ENCODE measurements at regions not wholly inside any gene's neighbourhood (a gene's known extent, or its start where the extent isn't known, plus 50 kb on each side); places are given as distances from the start of the nearest gene placed in this dataset.

DNA sequence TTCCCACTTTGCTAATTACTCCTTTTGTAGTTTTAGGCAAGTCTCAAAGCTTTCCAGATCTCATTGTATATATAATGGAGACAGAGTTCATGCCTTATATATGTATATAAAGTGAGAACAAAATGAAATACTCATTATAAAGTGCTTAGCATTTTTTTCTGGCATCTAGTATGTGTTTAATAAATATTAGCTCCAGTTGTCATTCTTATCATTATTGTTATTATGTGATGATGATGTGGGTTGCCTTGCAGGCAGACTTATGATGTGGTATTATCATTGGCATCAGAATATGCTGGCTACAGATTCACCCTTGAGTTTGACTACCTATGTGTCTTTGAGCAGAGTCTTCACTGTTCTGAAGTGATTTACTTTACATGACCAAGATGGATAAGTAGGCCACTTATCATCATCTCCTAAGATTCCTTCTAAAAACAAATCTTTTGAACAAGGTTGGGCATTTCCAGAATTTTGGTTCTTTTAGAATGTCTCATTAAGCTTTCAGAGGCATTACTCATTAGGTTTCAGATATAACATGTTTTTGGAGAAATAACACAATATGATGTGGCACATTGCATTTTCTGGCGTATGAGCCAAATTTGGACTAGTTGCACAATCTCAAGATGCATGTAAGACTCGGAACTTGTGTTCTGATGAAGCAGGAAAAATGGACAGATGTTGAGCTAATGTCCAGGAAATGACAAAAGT lies 145.6 kb upstream of the TNC start:
- Histone ChIP-seq H3K4me3 (ENCODE audit: insufficient read depth, low read length, poor library complexity, severe bottlenecking) (no peak overlapping the region), H3K9me3 (ENCODE audit: insufficient read depth, low read length) (no peaks in the 10 kb centered on the region), H3K27me3 (ENCODE audit: low read length) (no peaks in the 10 kb centered on the region), H3K9me2 (replicated peaks; ENCODE audit: insufficient read depth, low read length) (no peaks in the 10 kb centered on the region), H3K9ac (ENCODE audit: low read length) (no peak overlapping the region), H3K27ac (ENCODE audit: low read depth, low read length) (no peak overlapping the region), H4K20me1 (ENCODE audit: low read depth, low read length) (no peaks in the 10 kb centered on the region), H2AFZ (ENCODE audit: low read depth, low read length, severe bottlenecking) (no peak overlapping the region), H3K36me3 (ENCODE audit: low read length) (no peaks in the 10 kb centered on the region), H3K79me2 (ENCODE audit: insufficient read depth, low read length) (no peaks in the 10 kb centered on the region), H3F3A (ENCODE audit: insufficient read depth) (no peaks in the 10 kb centered on the region), H3K4me2 (ENCODE audit: low read depth, low read length, poor library complexity, severe bottlenecking) (no peak overlapping the region)
- no peak for TF ChIP-seq EZH2phosphoT487 (conservative IDR thresholded peaks at IDR 0.05; ENCODE audit: low read length)
- TF ChIP-seq, protein P1, sequence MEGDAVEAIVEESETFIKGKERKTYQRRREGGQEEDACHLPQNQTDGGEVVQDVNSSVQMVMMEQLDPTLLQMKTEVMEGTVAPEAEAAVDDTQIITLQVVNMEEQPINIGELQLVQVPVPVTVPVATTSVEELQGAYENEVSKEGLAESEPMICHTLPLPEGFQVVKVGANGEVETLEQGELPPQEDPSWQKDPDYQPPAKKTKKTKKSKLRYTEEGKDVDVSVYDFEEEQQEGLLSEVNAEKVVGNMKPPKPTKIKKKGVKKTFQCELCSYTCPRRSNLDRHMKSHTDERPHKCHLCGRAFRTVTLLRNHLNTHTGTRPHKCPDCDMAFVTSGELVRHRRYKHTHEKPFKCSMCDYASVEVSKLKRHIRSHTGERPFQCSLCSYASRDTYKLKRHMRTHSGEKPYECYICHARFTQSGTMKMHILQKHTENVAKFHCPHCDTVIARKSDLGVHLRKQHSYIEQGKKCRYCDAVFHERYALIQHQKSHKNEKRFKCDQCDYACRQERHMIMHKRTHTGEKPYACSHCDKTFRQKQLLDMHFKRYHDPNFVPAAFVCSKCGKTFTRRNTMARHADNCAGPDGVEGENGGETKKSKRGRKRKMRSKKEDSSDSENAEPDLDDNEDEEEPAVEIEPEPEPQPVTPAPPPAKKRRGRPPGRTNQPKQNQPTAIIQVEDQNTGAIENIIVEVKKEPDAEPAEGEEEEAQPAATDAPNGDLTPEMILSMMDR (IDR thresholded peaks at IDR 0.05; ENCODE audit: insufficient read depth, low read length, poor library complexity, severe bottlenecking): no peak

DNA sequence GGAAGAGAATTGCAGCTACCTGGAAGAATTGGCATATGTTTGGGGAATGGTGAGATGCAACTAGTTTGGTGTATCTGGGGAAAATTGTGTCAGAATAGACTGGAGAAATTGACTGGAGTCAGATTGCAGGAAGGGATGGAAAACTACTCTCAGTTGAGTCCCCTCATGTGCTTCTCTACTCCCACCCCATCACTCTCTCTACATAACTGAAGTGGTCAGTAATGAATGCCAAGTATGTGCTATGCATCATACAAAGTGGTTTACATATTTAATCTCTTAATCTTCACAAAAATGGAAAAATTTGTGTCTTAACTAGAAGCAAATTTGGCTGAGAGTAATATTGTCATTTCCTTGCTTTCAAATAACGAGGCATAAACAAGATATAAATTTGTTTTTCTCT lies 146.4 kb upstream of the TNC start:
- no peak overlapping the region for H3K4me2 ChIP-seq (ENCODE audit: low read depth, low read length, poor library complexity, severe bottlenecking)
- H3K27ac ChIP-seq (ENCODE audit: low read depth, low read length): no peak overlapping the region
- H4K20me1 ChIP-seq (ENCODE audit: low read depth, low read length): no peaks in the 10 kb centered on the region
- H3K9ac ChIP-seq (ENCODE audit: low read length): no peak overlapping the region
- no peak overlapping the region for H3K4me3 ChIP-seq (ENCODE audit: insufficient read depth, low read length, poor library complexity, severe bottlenecking)
- TF ChIP-seq EZH2phosphoT487 (conservative IDR thresholded peaks at IDR 0.05; ENCODE audit: low read length): no peak
- TF ChIP-seq, protein P1 (IDR thresholded peaks at IDR 0.05; ENCODE audit: insufficient read depth, low read length, poor library complexity, severe bottlenecking): no peak
- H3K79me2 ChIP-seq (ENCODE audit: insufficient read depth, low read length): no peaks in the 10 kb centered on the region
- no peak overlapping the region for H2AFZ ChIP-seq (ENCODE audit: low read depth, low read length, severe bottlenecking)
- H3K36me3 ChIP-seq (ENCODE audit: low read length): no peaks in the 10 kb centered on the region
- no peaks in the 10 kb centered on the region for H3K9me3 ChIP-seq (ENCODE audit: insufficient read depth, low read length)
- no peaks in the 10 kb centered on the region for H3K9me2 ChIP-seq (replicated peaks; ENCODE audit: insufficient read depth, low read length)
- no peaks in the 10 kb centered on the region for H3K27me3 ChIP-seq (ENCODE audit: low read length)
- H3F3A ChIP-seq (ENCODE audit: insufficient read depth): no peaks in the 10 kb centered on the region

DNA sequence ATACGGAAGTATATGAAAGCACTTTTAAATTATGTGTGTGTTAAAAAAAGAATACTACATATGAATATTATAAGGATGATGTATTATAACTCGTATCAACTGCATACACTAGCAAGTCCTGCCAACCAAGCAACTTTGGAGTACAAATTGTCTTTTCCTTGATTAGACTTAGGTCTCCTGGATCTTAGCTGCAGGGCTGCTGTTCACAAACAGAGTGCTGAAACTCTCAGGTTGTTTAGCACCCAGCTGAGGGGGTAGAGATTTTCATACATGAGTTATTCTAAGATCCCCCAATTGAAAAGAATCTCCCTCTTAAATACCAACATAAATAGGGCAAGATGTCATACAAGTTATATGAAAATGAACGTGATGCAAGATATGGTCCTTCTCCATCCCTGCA lies 149.8 kb upstream of the TNC start:
- Histone ChIP-seq H3K4me3 (ENCODE audit: insufficient read depth, low read length, poor library complexity, severe bottlenecking) (no peak overlapping the region), H3K36me3 (ENCODE audit: low read length) (no peaks in the 10 kb centered on the region), H3K9me2 (replicated peaks; ENCODE audit: insufficient read depth, low read length) (no peaks in the 10 kb centered on the region), H4K20me1 (ENCODE audit: low read depth, low read length) (no peaks in the 10 kb centered on the region), H3K4me2 (ENCODE audit: low read depth, low read length, poor library complexity, severe bottlenecking) (no peak overlapping the region), H2AFZ (ENCODE audit: low read depth, low read length, severe bottlenecking) (no peak overlapping the region), H3F3A (ENCODE audit: insufficient read depth) (no peaks in the 10 kb centered on the region), H3K9me3 (ENCODE audit: insufficient read depth, low read length) (no peaks in the 10 kb centered on the region), H3K27me3 (ENCODE audit: low read length) (no peaks in the 10 kb centered on the region), H3K9ac (ENCODE audit: low read length) (no peak overlapping the region), H3K79me2 (ENCODE audit: insufficient read depth, low read length) (no peaks in the 10 kb centered on the region), H3K27ac (ENCODE audit: low read depth, low read length) (no peak overlapping the region)
- TF ChIP-seq, protein P1 (IDR thresholded peaks at IDR 0.05; ENCODE audit: insufficient read depth, low read length, poor library complexity, severe bottlenecking): no peak
- no peak for TF ChIP-seq EZH2phosphoT487 (conservative IDR thresholded peaks at IDR 0.05; ENCODE audit: low read length)
